Stimulated activated naive CD8-positive, alpha-beta T cell treated with anti-CD3 and anti-CD28 coated beads, Interleukin-15, amount 100 ng/mL, for 72 hours (primary cell): ENCODE measurements at regions not wholly inside any gene's neighbourhood (a gene's known extent, or its start where the extent isn't known, plus 50 kb on each side); places are given as distances from the start of the nearest gene placed in this dataset.

Experiments used
- ATAC-seq: fragments of 150-1000 bp; cut with Tn5 transposase; 2 replicates; pipeline ENCODE4 v1.10.0; 2021; ENCODE audit warnings: mild to moderate bottlenecking, moderate library complexity
- DNase-seq, 2 donors: peaks; one replicate each; pipeline ENCODE4 v3.0.0; 2021 to 2022
- H3K27ac Mint-ChIP-seq, 2 donors: one replicate each; pipeline ENCODE4 v1.8.0; 2022; ENCODE audit warnings: mild to moderate bottlenecking in 2 of 2, mixed read lengths in 2 of 2, moderate library complexity in 2 of 2
- H3K27me3 Mint-ChIP-seq: one replicate; pipeline ENCODE4 v1.8.0; 2022; ENCODE audit warnings: mixed read lengths
- H3K4me1 Mint-ChIP-seq: one replicate; pipeline ENCODE4 v1.8.0; 2022; ENCODE audit warnings: mild to moderate bottlenecking, mixed read lengths
- H3K4me3 Mint-ChIP-seq, 2 donors: one replicate each; pipeline ENCODE4 v1.8.0; 2022; ENCODE audit warnings: mild to moderate bottlenecking in 2 of 2, mixed read lengths in 2 of 2, moderate library complexity in 1 of 2
- H3K9me3 Mint-ChIP-seq, 2 donors: one replicate each; pipeline ENCODE4 v1.8.0; 2022; ENCODE audit warnings: mixed read lengths in 2 of 2

GRCh38 chr2:225725726-225726125 is 326.2 kb downstream of the NYAP2 start:
- DNase-seq (no peak), ATAC-seq (no peak)
- no peak overlapping the region for H3K4me3 Mint-ChIP-seq
- H3K27ac Mint-ChIP-seq = no peak overlapping the region
- H3K4me1 Mint-ChIP-seq = no peaks in the 10 kb centered on the region
- no peaks in the 10 kb centered on the region for H3K9me3 Mint-ChIP-seq
- H3K27me3 Mint-ChIP-seq = no peaks in the 10 kb centered on the region
